Mucosa of stomach (tissue), 1 donor: ENCODE measurements at regions not wholly inside any gene's neighbourhood (a gene's known extent, or its start where the extent isn't known, plus 50 kb on each side); places are given as distances from the start of the nearest gene placed in this dataset.
"Not testable (repeated sequence)": the region's sequence is repeated elsewhere in the genome, so short reads cannot be mapped to it uniquely, and the experiment has no call there.

Source experiments
- H3K27me3 ChIP-seq: one replicate; pipeline ENCODE4 v1.7.0; 2013; ENCODE audit warnings: mild to moderate bottlenecking, low read length; ENCODE audit not compliant: control insufficient read depth, insufficient read depth
- H3K36me3 ChIP-seq: one replicate; pipeline ENCODE4 v1.7.0; 2013; ENCODE audit warnings: low read length; ENCODE audit not compliant: control insufficient read depth, insufficient read depth
- H3K4me1 ChIP-seq: one replicate; pipeline ENCODE4 v1.7.0; 2013; ENCODE audit warnings: mild to moderate bottlenecking, low read length; ENCODE audit not compliant: control insufficient read depth, insufficient read depth
- H3K4me3 ChIP-seq: one replicate; pipeline ENCODE4 v1.7.0; 2013; ENCODE audit warnings: low read length
- H3K9ac ChIP-seq: one replicate; pipeline ENCODE4 v1.7.0; 2013; ENCODE audit warnings: mild to moderate bottlenecking, low read length, moderate library complexity
- H3K9me3 ChIP-seq: one replicate; pipeline ENCODE4 v1.7.0; 2013; ENCODE audit warnings: mild to moderate bottlenecking, low read length, moderate library complexity; ENCODE audit not compliant: control insufficient read depth
- donor health status: Pancreatic carcinoma.

GRCh38 chr9:29230931-29231330, 1657.7 kb upstream of the C9orf72 start:
- H3K9ac ChIP-seq = no peak overlapping the region
- H3K36me3 ChIP-seq = no peaks in the 10 kb centered on the region
- H3K27me3 ChIP-seq = no peaks in the 10 kb centered on the region
- H3K4me3 ChIP-seq = no peak overlapping the region
- no peaks in the 10 kb centered on the region for H3K9me3 ChIP-seq
- no peaks in the 10 kb centered on the region for H3K4me1 ChIP-seq

GRCh38 chr9:29233193-29233592, 1659.9 kb upstream of the C9orf72 start:
- H3K4me1 ChIP-seq = no peaks in the 10 kb centered on the region
- no peaks in the 10 kb centered on the region for H3K36me3 ChIP-seq
- H3K9me3 ChIP-seq = no peaks in the 10 kb centered on the region
- no peak overlapping the region for H3K4me3 ChIP-seq
- no peaks in the 10 kb centered on the region for H3K27me3 ChIP-seq
- no peak overlapping the region for H3K9ac ChIP-seq

- no peaks in the 10 kb centered on the region for H3K27me3 ChIP-seq
- H3K9me3 ChIP-seq = no peaks in the 10 kb centered on the region
- no peak overlapping the region for H3K4me3 ChIP-seq
- no peaks in the 10 kb centered on the region for H3K36me3 ChIP-seq
- H3K4me1 ChIP-seq = no peaks in the 10 kb centered on the region
- no peak overlapping the region for H3K9ac ChIP-seq
These were observed 1668.0 kb upstream of the C9orf72 start for GRCh38 chr9:29241320-29241719.

- Histone ChIP-seq H3K9ac (no peak overlapping the region), H3K4me1 (no peaks in the 10 kb centered on the region), H3K9me3 (no peaks in the 10 kb centered on the region), H3K27me3 (no peaks in the 10 kb centered on the region), H3K4me3 (no peak overlapping the region), H3K36me3 (no peaks in the 10 kb centered on the region)
These were observed 1672.1 kb upstream of the C9orf72 start for GRCh38 chr9:29245351-29245750.

GRCh38 chr9:29270400-29270799, 1697.1 kb upstream of the C9orf72 start:
- H3K4me1 ChIP-seq, H3K36me3 ChIP-seq, H3K27me3 ChIP-seq, H3K9ac ChIP-seq, H3K9me3 ChIP-seq, H3K4me3 ChIP-seq: not testable (repeated sequence)

GRCh38 chr9:29282121-29282520, 1708.8 kb upstream of the C9orf72 start:
- Histone ChIP-seq H3K9ac (no peak overlapping the region), H3K36me3 (no peaks in the 10 kb centered on the region), H3K4me3 (no peak overlapping the region), H3K9me3 (no peaks in the 10 kb centered on the region), H3K27me3 (no peaks in the 10 kb centered on the region), H3K4me1 (no peaks in the 10 kb centered on the region)

- Histone ChIP-seq H3K4me3 (no peak overlapping the region), H3K36me3 (no peaks in the 10 kb centered on the region), H3K4me1 (no peaks in the 10 kb centered on the region), H3K9ac (no peak overlapping the region), H3K9me3 (no peaks in the 10 kb centered on the region), H3K27me3 (no peaks in the 10 kb centered on the region)
These were observed 1712.5 kb upstream of the C9orf72 start for GRCh38 chr9:29285818-29286217.

GRCh38 chr9:29289365-29289764, 1716.1 kb upstream of the C9orf72 start:
- Histone ChIP-seq H3K9ac (no peak overlapping the region), H3K36me3 (no peaks in the 10 kb centered on the region), H3K4me1 (no peaks in the 10 kb centered on the region), H3K9me3 (no peaks in the 10 kb centered on the region), H3K27me3 (no peaks in the 10 kb centered on the region), H3K4me3 (no peak overlapping the region)

GRCh38 chr9:29290516-29290915, 1717.2 kb upstream of the C9orf72 start:
- Histone ChIP-seq H3K36me3 (no peaks in the 10 kb centered on the region), H3K9me3 (no peaks in the 10 kb centered on the region), H3K4me3 (no peak overlapping the region), H3K9ac (no peak overlapping the region), H3K4me1 (no peaks in the 10 kb centered on the region), H3K27me3 (no peaks in the 10 kb centered on the region)

- H3K9me3 ChIP-seq = no peaks in the 10 kb centered on the region
These were observed 1724.3 kb upstream of the C9orf72 start for GRCh38 chr9:29297592-29297991.

GRCh38 chr9:29311221-29311620, 1737.9 kb upstream of the C9orf72 start:
- Histone ChIP-seq H3K36me3 (no peaks in the 10 kb centered on the region), H3K27me3 (no peaks in the 10 kb centered on the region), H3K9ac (no peak overlapping the region), H3K4me3 (no peak overlapping the region), H3K9me3 (no peaks in the 10 kb centered on the region), H3K4me1 (no peaks in the 10 kb centered on the region)

More at GRCh38 chr9:29297592-29297991, 1724.3 kb upstream of the C9orf72 start:
- H3K27me3 ChIP-seq = no peaks in the 10 kb centered on the region
- H3K36me3 ChIP-seq = no peaks in the 10 kb centered on the region
- no peak overlapping the region for H3K9ac ChIP-seq
- H3K4me3 ChIP-seq = no peak overlapping the region
- H3K4me1 ChIP-seq = no peaks in the 10 kb centered on the region

- H3K9me3 ChIP-seq = no peaks in the 10 kb centered on the region
- no peaks in the 10 kb centered on the region for H3K36me3 ChIP-seq
- H3K27me3 ChIP-seq = no peaks in the 10 kb centered on the region
- H3K4me1 ChIP-seq = no peaks in the 10 kb centered on the region
- no peak overlapping the region for H3K9ac ChIP-seq
- H3K4me3 ChIP-seq = no peak overlapping the region
These were observed 1739.0 kb upstream of the C9orf72 start for GRCh38 chr9:29312327-29312726.

GRCh38 chr9:29319736-29320513, 1746.6 kb upstream of the C9orf72 start:
- Histone ChIP-seq H3K9me3 (no peaks in the 10 kb centered on the region), H3K9ac (no peak overlapping the region), H3K4me1 (no peaks in the 10 kb centered on the region), H3K27me3 (no peaks in the 10 kb centered on the region), H3K36me3 (no peaks in the 10 kb centered on the region), H3K4me3 (no peak overlapping the region)
